ENCODE measurements at regions not wholly inside any gene's neighbourhood (a gene's known extent, or its start where the extent isn't known, plus 50 kb on each side); places are given as distances from the start of the nearest gene placed in this dataset.

GRCh38 chr11:104784684-104785460 is 113.4 kb downstream of the CASP12 start:
- no peak overlapping the region for H3K9ac ChIP-seq (ENCODE audit: low read depth, low read length)
- H3K4me1 ChIP-seq (ENCODE audit: insufficient read depth, low read length): no peaks in the 10 kb centered on the region; the same call in 1 of the 2 replicates
- H3K27ac ChIP-seq (ENCODE audit: low read length): no peak overlapping the region
- no peak overlapping the region; the same call in 1 of the 2 replicates for H2AFZ ChIP-seq (ENCODE audit: low read depth, low read length)
- no peak overlapping the region for H3K4me2 ChIP-seq (ENCODE audit: insufficient read depth, low read length)
- H3K27me3 ChIP-seq (ENCODE audit: insufficient read depth, low read length, poor library complexity): no peaks in the 10 kb centered on the region
- ATAC-seq (ENCODE audit: insufficient read depth, low read depth): no peak
- no peak for TF ChIP-seq EZH2 (IDR thresholded peaks at IDR 0.05; ENCODE audit: borderline replicate concordance, low read depth, low read length, severe bottlenecking)
- TF ChIP-seq CTCF (IDR thresholded peaks at IDR 0.05; ENCODE audit: borderline replicate concordance, extremely low read depth, low read length, poor library complexity, severe bottlenecking): no peak
- H3K79me2 ChIP-seq (ENCODE audit: insufficient read depth, low read length): no peaks in the 10 kb centered on the region
- no peak for DNase-seq
- H3K36me3 ChIP-seq (ENCODE audit: insufficient read depth, low read length): no peaks in the 10 kb centered on the region
- no peaks in the 10 kb centered on the region for H4K20me1 ChIP-seq (ENCODE audit: insufficient read depth, low read length)
- no peaks in the 10 kb centered on the region for H3K9me3 ChIP-seq (ENCODE audit: insufficient read depth, low read length, severe bottlenecking)
- H3K4me3 ChIP-seq (ENCODE audit: low read depth in 1 of 2, low read length in 2 of 2): no peak overlapping the region

- H3K4me2 ChIP-seq (ENCODE audit: insufficient read depth, low read length): no peak overlapping the region
- H4K20me1 ChIP-seq (ENCODE audit: insufficient read depth, low read length): no peaks in the 10 kb centered on the region
- H3K9ac ChIP-seq (ENCODE audit: low read depth, low read length): no peak overlapping the region
- H2AFZ ChIP-seq (ENCODE audit: low read depth, low read length): peak overlapping the region; percentile 31; the same call in 1 of the 2 replicates
- no peaks in the 10 kb centered on the region for H3K79me2 ChIP-seq (ENCODE audit: insufficient read depth, low read length)
- H3K4me1 ChIP-seq (ENCODE audit: insufficient read depth, low read length): no peaks in the 10 kb centered on the region; the same call in 1 of the 2 replicates
- no peak for TF ChIP-seq EZH2 (IDR thresholded peaks at IDR 0.05; ENCODE audit: borderline replicate concordance, low read depth, low read length, severe bottlenecking)
- TF ChIP-seq CTCF (IDR thresholded peaks at IDR 0.05; ENCODE audit: borderline replicate concordance, extremely low read depth, low read length, poor library complexity, severe bottlenecking): no peak
- no peak overlapping the region for H3K27ac ChIP-seq (ENCODE audit: low read length)
- no peak overlapping the region for H3K4me3 ChIP-seq (ENCODE audit: low read depth in 1 of 2, low read length in 2 of 2)
- H3K36me3 ChIP-seq (ENCODE audit: insufficient read depth, low read length): no peaks in the 10 kb centered on the region
- no peak for DNase-seq
- ATAC-seq (ENCODE audit: insufficient read depth, low read depth): no peak
- H3K9me3 ChIP-seq (ENCODE audit: insufficient read depth, low read length, severe bottlenecking): no peaks in the 10 kb centered on the region
- H3K27me3 ChIP-seq (ENCODE audit: insufficient read depth, low read length, poor library complexity): no peaks in the 10 kb centered on the region
These were observed 115.0 kb downstream of the CASP12 start for GRCh38 chr11:104783241-104783640.

GRCh38 chr11:104782377-104782754 is 115.9 kb downstream of the CASP12 start:
- H3K4me1 ChIP-seq (ENCODE audit: insufficient read depth, low read length): no peaks in the 10 kb centered on the region; the same call in 1 of the 2 replicates
- no peak overlapping the region for H3K9ac ChIP-seq (ENCODE audit: low read depth, low read length)
- DNase-seq (no peak), ATAC-seq (ENCODE audit: insufficient read depth, low read depth) (no peak)
- no peak overlapping the region for H2AFZ ChIP-seq (ENCODE audit: low read depth, low read length)
- no peak overlapping the region for H3K27ac ChIP-seq (ENCODE audit: low read length)
- no peaks in the 10 kb centered on the region for H3K36me3 ChIP-seq (ENCODE audit: insufficient read depth, low read length)
- no peaks in the 10 kb centered on the region for H3K9me3 ChIP-seq (ENCODE audit: insufficient read depth, low read length, severe bottlenecking)
- TF ChIP-seq CTCF (IDR thresholded peaks at IDR 0.05; ENCODE audit: borderline replicate concordance, extremely low read depth, low read length, poor library complexity, severe bottlenecking): no peak
- TF ChIP-seq EZH2 (IDR thresholded peaks at IDR 0.05; ENCODE audit: borderline replicate concordance, low read depth, low read length, severe bottlenecking): no peak
- H3K4me2 ChIP-seq (ENCODE audit: insufficient read depth, low read length): no peak overlapping the region
- H4K20me1 ChIP-seq (ENCODE audit: insufficient read depth, low read length): no peaks in the 10 kb centered on the region
- H3K27me3 ChIP-seq (ENCODE audit: insufficient read depth, low read length, poor library complexity): no peaks in the 10 kb centered on the region
- H3K79me2 ChIP-seq (ENCODE audit: insufficient read depth, low read length): no peaks in the 10 kb centered on the region
- no peak overlapping the region for H3K4me3 ChIP-seq (ENCODE audit: low read depth in 1 of 2, low read length in 2 of 2)

Measured in DND-41 (cell line).